ENCODE measurements at regions not wholly inside any gene's neighbourhood (a gene's known extent, or its start where the extent isn't known, plus 50 kb on each side); places are given as distances from the start of the nearest gene placed in this dataset.

DNA sequence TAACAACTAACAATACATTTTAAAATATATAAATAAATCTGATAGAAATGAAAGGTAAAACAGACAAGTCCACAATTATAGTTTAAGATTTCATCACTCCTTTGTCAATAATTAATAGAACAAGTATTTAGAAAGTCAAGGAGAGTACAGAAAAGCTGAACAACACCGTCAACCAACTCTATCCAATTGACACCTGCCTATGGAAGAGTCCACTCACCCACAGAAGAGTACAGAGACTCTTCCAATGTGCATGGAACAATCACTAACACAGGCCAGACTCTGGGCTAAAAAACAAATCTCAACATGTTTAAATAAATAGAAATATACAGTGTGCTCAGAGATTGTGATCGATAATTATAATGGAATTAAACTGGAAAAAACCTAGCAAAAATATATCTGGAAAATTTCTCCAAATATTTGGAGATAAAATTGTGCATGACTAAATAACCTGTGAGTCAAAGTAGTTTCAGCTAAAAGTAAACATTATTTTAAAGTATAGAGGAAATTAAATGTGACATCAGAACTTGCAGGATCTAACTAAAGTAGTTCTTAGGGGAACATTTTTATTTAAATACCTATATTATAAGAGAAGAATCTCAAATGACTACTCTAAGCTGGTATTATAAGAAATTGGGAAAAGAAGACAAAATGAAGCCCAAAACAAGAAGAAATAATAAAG is 109.9 kb upstream of the EGFR start:
- H2AFZ ChIP-seq (ENCODE audit: control insufficient read depth, low read length): no peak overlapping the region
- no peak overlapping the region for H3K4me2 ChIP-seq (ENCODE audit: control insufficient read depth, extremely low read depth, insufficient read depth, low read depth, low read length)
- H3K4me1 ChIP-seq (ENCODE audit: control insufficient read depth, extremely low read depth, insufficient read depth, low read length): peaks cover 8% of the 10 kb centered on the region
- H3K36me3 ChIP-seq (ENCODE audit: control insufficient read depth in 2 of 2, extremely low read depth in 1 of 2, insufficient read depth in 2 of 2, low read length in 2 of 2): no peaks in the 10 kb centered on the region
- no peaks in the 10 kb centered on the region for H3K27me3 ChIP-seq (ENCODE audit: control insufficient read depth, extremely low read depth, insufficient read depth, low read length)
- no peak overlapping the region for H3K9ac ChIP-seq (ENCODE audit: control insufficient read depth, extremely low read depth, insufficient read depth, low read length)
- DNase-seq (ENCODE audit: low read depth, low spot score) (no peak), FAIRE-seq (no peak)
- dilution Hi-C loops (cut with MboI; ENCODE audit: extremely low pct_ligation_motif_present, low sequenced_read_pairs): no loop called here
- no peak overlapping the region for H3K27ac ChIP-seq (ENCODE audit: control insufficient read depth, insufficient read depth, low read length)
- no peaks in the 10 kb centered on the region for H3K9me3 ChIP-seq (ENCODE audit: control insufficient read depth, low read depth, low read length)
- H3K79me2 ChIP-seq (ENCODE audit: control insufficient read depth, insufficient read depth, low read length): no peaks in the 10 kb centered on the region
- no peak for TF ChIP-seq EZH2 (IDR thresholded peaks at IDR 0.05; ENCODE audit: low read length)
- TF ChIP-seq, protein P1, sequence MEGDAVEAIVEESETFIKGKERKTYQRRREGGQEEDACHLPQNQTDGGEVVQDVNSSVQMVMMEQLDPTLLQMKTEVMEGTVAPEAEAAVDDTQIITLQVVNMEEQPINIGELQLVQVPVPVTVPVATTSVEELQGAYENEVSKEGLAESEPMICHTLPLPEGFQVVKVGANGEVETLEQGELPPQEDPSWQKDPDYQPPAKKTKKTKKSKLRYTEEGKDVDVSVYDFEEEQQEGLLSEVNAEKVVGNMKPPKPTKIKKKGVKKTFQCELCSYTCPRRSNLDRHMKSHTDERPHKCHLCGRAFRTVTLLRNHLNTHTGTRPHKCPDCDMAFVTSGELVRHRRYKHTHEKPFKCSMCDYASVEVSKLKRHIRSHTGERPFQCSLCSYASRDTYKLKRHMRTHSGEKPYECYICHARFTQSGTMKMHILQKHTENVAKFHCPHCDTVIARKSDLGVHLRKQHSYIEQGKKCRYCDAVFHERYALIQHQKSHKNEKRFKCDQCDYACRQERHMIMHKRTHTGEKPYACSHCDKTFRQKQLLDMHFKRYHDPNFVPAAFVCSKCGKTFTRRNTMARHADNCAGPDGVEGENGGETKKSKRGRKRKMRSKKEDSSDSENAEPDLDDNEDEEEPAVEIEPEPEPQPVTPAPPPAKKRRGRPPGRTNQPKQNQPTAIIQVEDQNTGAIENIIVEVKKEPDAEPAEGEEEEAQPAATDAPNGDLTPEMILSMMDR (optimal IDR thresholded peaks at IDR 0.05 in 1 of 3, IDR thresholded peaks at IDR 0.05 in 1 of 3, conservative IDR thresholded peaks at IDR 0.05 in 1 of 3; ENCODE audit: extremely low read depth in 1 of 3, insufficient read depth in 2 of 3, low read length in 3 of 3): no peak
- H3K9me1 ChIP-seq (ENCODE audit: control insufficient read depth, extremely low read depth, insufficient read depth, low read length): no peaks in the 10 kb centered on the region
- H4K20me1 ChIP-seq (ENCODE audit: control insufficient read depth, extremely low read depth, insufficient read depth, low read length): no peaks in the 10 kb centered on the region
- no peak overlapping the region for H3K4me3 ChIP-seq (ENCODE audit: control insufficient read depth in 2 of 3, extremely low read depth in 1 of 3, insufficient read depth in 2 of 3, low read depth in 1 of 3, low read length in 3 of 3)

DNA sequence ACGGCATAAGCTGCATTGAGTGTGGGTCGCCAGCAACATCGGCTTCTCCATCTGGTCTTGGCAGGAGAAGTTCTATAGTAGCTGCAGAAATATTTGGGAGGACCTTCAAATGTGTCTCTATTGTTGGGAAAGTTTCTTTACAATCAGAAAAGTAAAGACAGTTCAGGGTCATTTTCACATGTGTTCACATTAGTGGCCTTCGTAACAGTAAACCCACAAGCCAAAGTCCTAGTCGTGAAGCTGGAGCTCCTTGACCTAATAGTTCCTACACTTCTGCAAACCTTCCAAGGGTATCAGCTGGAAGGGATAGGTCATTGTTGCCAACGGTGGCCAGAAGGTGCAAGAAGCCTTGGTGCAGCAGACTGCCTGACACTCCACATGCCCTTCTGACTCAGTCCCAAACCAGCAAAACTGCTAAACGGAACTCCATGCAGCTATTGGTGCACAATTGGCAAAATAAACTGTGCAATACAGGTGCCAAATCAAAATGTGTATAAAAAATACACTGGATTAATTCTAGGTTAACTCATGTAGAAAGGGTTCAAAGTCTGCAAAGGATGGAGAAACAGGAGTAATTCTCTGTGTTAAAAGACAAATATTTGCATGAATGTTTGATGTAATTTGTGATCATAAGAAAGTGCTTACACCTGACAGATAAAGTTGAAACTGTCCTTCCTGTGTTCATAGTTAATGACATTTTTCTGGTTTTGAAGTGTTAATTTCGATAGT is 102.8 kb upstream of the EGFR start:
- no peak for TF ChIP-seq EZH2 (IDR thresholded peaks at IDR 0.05; ENCODE audit: low read length)
- TF ChIP-seq, protein P1 (optimal IDR thresholded peaks at IDR 0.05 in 1 of 3, IDR thresholded peaks at IDR 0.05 in 1 of 3, conservative IDR thresholded peaks at IDR 0.05 in 1 of 3; ENCODE audit: extremely low read depth in 1 of 3, insufficient read depth in 2 of 3, low read length in 3 of 3): no peak
- Histone ChIP-seq H3K4me2 (ENCODE audit: control insufficient read depth, extremely low read depth, insufficient read depth, low read depth, low read length) (no peak overlapping the region), H3K79me2 (ENCODE audit: control insufficient read depth, insufficient read depth, low read length) (no peaks in the 10 kb centered on the region), H3K9me3 (ENCODE audit: control insufficient read depth, low read depth, low read length) (no peaks in the 10 kb centered on the region), H3K4me1 (ENCODE audit: control insufficient read depth, extremely low read depth, insufficient read depth, low read length) (no peaks in the 10 kb centered on the region), H3K9ac (ENCODE audit: control insufficient read depth, extremely low read depth, insufficient read depth, low read length) (no peak overlapping the region), H3K4me3 (ENCODE audit: control insufficient read depth in 2 of 3, extremely low read depth in 1 of 3, insufficient read depth in 2 of 3, low read depth in 1 of 3, low read length in 3 of 3) (no peak overlapping the region), H3K27me3 (ENCODE audit: control insufficient read depth, extremely low read depth, insufficient read depth, low read length) (no peaks in the 10 kb centered on the region), H3K27ac (ENCODE audit: control insufficient read depth, insufficient read depth, low read length) (no peak overlapping the region), H4K20me1 (ENCODE audit: control insufficient read depth, extremely low read depth, insufficient read depth, low read length) (no peaks in the 10 kb centered on the region), H3K9me1 (ENCODE audit: control insufficient read depth, extremely low read depth, insufficient read depth, low read length) (no peaks in the 10 kb centered on the region), H3K36me3 (ENCODE audit: control insufficient read depth in 2 of 2, extremely low read depth in 1 of 2, insufficient read depth in 2 of 2, low read length in 2 of 2) (no peaks in the 10 kb centered on the region), H2AFZ (ENCODE audit: control insufficient read depth, low read length) (no peak overlapping the region)
- dilution Hi-C loops (cut with MboI; ENCODE audit: extremely low pct_ligation_motif_present, low sequenced_read_pairs): no loop called here
- DNase-seq (ENCODE audit: low read depth, low spot score) (no peak), FAIRE-seq (no peak)
